HepG2 (cell line): ENCODE measurements at regions not wholly inside any gene's neighbourhood (a gene's known extent, or its start where the extent isn't known, plus 50 kb on each side); places are given as distances from the start of the nearest gene placed in this dataset.

Experiments used
- ATAC-seq: fragments of 200-7000 bp; cut with Tn5 transposase; 3 replicates; pipeline ENCODE4 v1.9.1; 2020; ENCODE audit warnings: mild to moderate bottlenecking, moderate library complexity
- BruUV-seq: library from RNA; stranded (reverse); fragments of 400-500 nt; replicated peaks from 2 replicates; lab custom pipeline; 2021; lab: Mats Ljungman, UMichigan
- CTCF ChIA-PET: fragments of 300-600 bp; formaldehyde crosslinking; extraction: SDS; loops from one replicate; lab custom pipeline; 2021; ENCODE audit warnings: low total read pairs, inconsistent platforms, low intra/inter-chr PET ratio; lab: Yijun Ruan, JAX
- POLR2A ChIA-PET: fragments of 350-600 bp; sonication (Branson Sonifier 250); formaldehyde crosslinking; loops from one replicate; lab custom pipeline; 2020; ENCODE audit warnings: antibody characterized with exemption, inconsistent platforms; lab: Yijun Ruan, JAX
- DNase-seq: peaks from one replicate; pipeline ENCODE4 v3.0.0-alpha.2; 2015; ENCODE audit warnings: low spot score
- FAIRE-seq: peaks from 3 replicates; lab custom pipeline; 2011; peaks lifted over from hg19 to GRCh38; lab: Jason Lieb, UNC
- H2AFZ ChIP-seq: one replicate; pipeline ENCODE4 v1.6.1; 2011; ENCODE audit warnings: low read length, inconsistent platforms
- H3K27ac ChIP-seq: fragments of 300-600 bp; 3 replicates; pipeline ENCODE4 v1.8.0; 2011; ENCODE audit warnings: mixed run types, mild to moderate bottlenecking, mixed read lengths, low read length, inconsistent platforms; ENCODE audit not compliant: insufficient read depth; ENCODE audit errors: extremely low read length
- H3K27me3 ChIP-seq, 2 experiments: fragments of 200-600 bp in 1 of 2; 2 replicates in 1 of 2; 3 replicates in 1 of 2; pipeline versions ENCODE4 v1.6.0 to v1.8.0; 2011; ENCODE audit warnings: low read length in 2 of 2, mild to moderate bottlenecking in 2 of 2, moderate library complexity in 2 of 2, inconsistent platforms in 1 of 2; ENCODE audit not compliant: insufficient read depth in 2 of 2, control insufficient read depth in 1 of 2
- H3K36me3 ChIP-seq, 2 experiments: fragments of 200-600 bp in 1 of 2; replicated peaks in 1 of 2; 2 replicates in 1 of 2; 3 replicates in 1 of 2; pipeline versions ENCODE4 v1.5.1 to v1.8.0; 2011; ENCODE audit warnings: low read length in 2 of 2, inconsistent platforms in 1 of 2; ENCODE audit not compliant: insufficient read depth in 2 of 2, control insufficient read depth in 1 of 2
- H3K4me1 ChIP-seq: 2 replicates; pipeline ENCODE4 v1.5.1; 2012; ENCODE audit warnings: low read length, inconsistent platforms; ENCODE audit not compliant: insufficient read depth
- H3K4me2 ChIP-seq: 2 replicates; pipeline ENCODE4 v1.6.0; 2011; ENCODE audit warnings: low read depth, low read length, inconsistent platforms
- H3K4me3 ChIP-seq, 3 experiments: fragments of 200-600 bp in 1 of 3; sonication (generic), shearing (Covaris generic) in 1 of 3; replicated peaks in 1 of 3; 2 replicates each; pipeline ENCODE4 v1.5.1; 2011 to 2016; ENCODE audit warnings: low read length in 3 of 3, inconsistent platforms in 2 of 3, low read depth in 2 of 3, mild to moderate bottlenecking in 2 of 3, control low read depth in 1 of 3, mixed read lengths in 1 of 3; ENCODE audit not compliant: insufficient read depth in 1 of 3
- H3K79me2 ChIP-seq: one replicate; pipeline ENCODE4 v1.6.1; 2011; ENCODE audit warnings: low read length, inconsistent platforms; ENCODE audit not compliant: insufficient read depth
- H3K9ac ChIP-seq: 2 replicates; pipeline ENCODE4 v1.6.0; 2011; ENCODE audit warnings: mild to moderate bottlenecking, low read depth, low read length, inconsistent platforms; ENCODE audit not compliant: insufficient read depth
- H3K9me3 ChIP-seq: 2 replicates; pipeline ENCODE4 v1.5.1; 2012; ENCODE audit warnings: mild to moderate bottlenecking, low read length
- H4K20me1 ChIP-seq: 2 replicates; pipeline ENCODE4 v1.6.0; 2011; ENCODE audit warnings: inconsistent platforms, mild to moderate bottlenecking, low read length, moderate library complexity; ENCODE audit not compliant: insufficient read depth
- FOXC1 ChIP-seq: sonication (generic); formaldehyde crosslinking; IDR thresholded peaks from 2 replicates; pipeline ENCODE4 v1.8.0; 2022; ENCODE audit warnings: mild to moderate bottlenecking, missing genetic modification reagents, borderline replicate concordance
- GABPA ChIP-seq, 2 experiments: IDR thresholded peaks; 2 replicates each; pipeline ENCODE4 v1.6.1; 2011 to 2016; ENCODE audit warnings: low read depth in 2 of 2, low read length in 1 of 2, missing biosample characterization in 1 of 2, missing genetic modification characterization in 1 of 2
- MXD1 ChIP-seq: sonication (generic); formaldehyde crosslinking; IDR thresholded peaks from 2 replicates; pipeline ENCODE4 v1.4.0; 2020; ENCODE audit warnings: mild to moderate bottlenecking, missing genetic modification reagents
- MZF1 ChIP-seq: sonication (generic); formaldehyde crosslinking; IDR thresholded peaks from 2 replicates; pipeline ENCODE4 v1.8.1; 2023; ENCODE audit warnings: mild to moderate bottlenecking, missing genetic modification reagents, borderline replicate concordance
- POLR2G ChIP-seq: fragments of 200-400 bp; formaldehyde crosslinking; IDR thresholded peaks from 2 replicates; pipeline ENCODE4 v1.6.1; 2018; ENCODE audit warnings: mild to moderate bottlenecking, low read depth, low read length, moderate library complexity
- ZKSCAN1 ChIP-seq: fragments of 150-350 bp; IDR thresholded peaks from 2 replicates; pipeline ENCODE4 v1.6.1; 2014; ENCODE audit warnings: low read length
- ZMAT3 ChIP-seq: sonication (generic); formaldehyde crosslinking; conservative IDR thresholded peaks from 2 replicates; pipeline ENCODE4 v1.7.0; 2021; ENCODE audit warnings: missing genetic modification reagents
- ZNF20 ChIP-seq: sonication (generic); formaldehyde crosslinking; IDR thresholded peaks from 2 replicates; pipeline ENCODE4 v1.4.0; 2020; ENCODE audit warnings: mild to moderate bottlenecking, moderate library complexity, missing genetic modification reagents
- ZNF674 ChIP-seq: sonication (generic); formaldehyde crosslinking; IDR thresholded peaks from 2 replicates; pipeline ENCODE4 v1.5.0; 2020; ENCODE audit warnings: low read depth, mild to moderate bottlenecking, missing genetic modification reagents
- ZNF777 ChIP-seq: sonication (generic); formaldehyde crosslinking; IDR thresholded peaks from 2 replicates; pipeline ENCODE4 v1.4.0; 2020; ENCODE audit warnings: missing genetic modification reagents
- ZSCAN20 ChIP-seq: sonication (generic); formaldehyde crosslinking; IDR thresholded peaks from 2 replicates; pipeline ENCODE4 v1.4.0; 2020; ENCODE audit warnings: missing genetic modification reagents, mild to moderate bottlenecking, borderline replicate concordance
- WGBS: methylation state at CpG from one replicate; pipeline ENCODE4 v1.1.6; 2017; ENCODE audit warnings: low lambda C conversion rate; 5-methylcytosine and 5-hydroxymethylcytosine counted together
- in situ Hi-C: cut with HindIII; loops from 2 replicates; pipeline ENCODE4 v1.10.0; 2017; ENCODE audit warnings: low pct_unique_long_range_greater_than_20kb; ENCODE audit not compliant: extremely low pct_ligation_motif_present
- intact Hi-C: fragments of 100-400 bp; cut with micrococcal nuclease; formaldehyde crosslinking; loops from one replicate; pipeline ENCODE4 v1.10.0; 2022; ENCODE audit not compliant: unreplicated experiment
- TF ChIP-seq, protein P1 (sequence below): sonication (generic); formaldehyde crosslinking; IDR thresholded peaks from 2 replicates; pipeline ENCODE4 v1.5.1; 2020; ENCODE audit warnings: missing genetic modification reagents, mild to moderate bottlenecking, borderline replicate concordance
- TF ChIP-seq, protein P2 (sequence below): sonication (generic); formaldehyde crosslinking; IDR thresholded peaks from 2 replicates; pipeline ENCODE4 v1.4.0; 2020; ENCODE audit warnings: missing genetic modification reagents, borderline replicate concordance
- TF ChIP-seq, protein P3 (sequence below): IDR thresholded peaks from 2 replicates; pipeline ENCODE4 v1.6.1; 2016; ENCODE audit warnings: low read depth

GRCh38 chr18:68462766-68463165, 252.1 kb downstream of the TMX3 start:
- 0% methylated on average over 1 of the region's 1 CpG for WGBS
- TF ChIP-seq MZF1 (CRISPR knock-in tag), result no peak
- no peak for TF ChIP-seq MXD1
- no peak for TF ChIP-seq POLR2G
- no peak for TF ChIP-seq ZSCAN20
- no peak for TF ChIP-seq FOXC1
- no peak for TF ChIP-seq ZKSCAN1
- TF ChIP-seq ZNF674 (CRISPR knock-in tag), result no peak
- no peak for TF ChIP-seq ZNF20
- TF ChIP-seq ZMAT3, result no peak
- TF ChIP-seq, protein P1, sequence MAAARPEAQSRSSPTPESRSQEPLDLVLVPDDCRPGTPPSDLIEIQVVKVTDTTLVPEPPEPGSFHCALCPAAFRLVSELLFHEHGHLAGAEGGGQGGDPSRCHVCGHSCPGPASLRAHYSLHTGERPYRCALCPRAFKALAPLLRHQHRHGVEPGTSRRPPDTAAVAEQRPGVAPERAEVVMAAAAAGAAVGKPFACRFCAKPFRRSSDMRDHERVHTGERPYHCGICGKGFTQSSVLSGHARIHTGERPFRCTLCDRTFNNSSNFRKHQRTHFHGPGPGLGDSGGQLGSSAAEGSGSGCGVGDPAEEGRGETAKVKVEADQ (CRISPR knock-in tag), result no peak
- no peak for TF ChIP-seq GABPA (IDR thresholded peaks at IDR 0.05; ENCODE audit: low read depth, low read length)
- no peak for TF ChIP-seq GABPA (CRISPR knock-in tag; IDR thresholded peaks at IDR 0.05; ENCODE audit: low read depth)
- TF ChIP-seq, protein P2, sequence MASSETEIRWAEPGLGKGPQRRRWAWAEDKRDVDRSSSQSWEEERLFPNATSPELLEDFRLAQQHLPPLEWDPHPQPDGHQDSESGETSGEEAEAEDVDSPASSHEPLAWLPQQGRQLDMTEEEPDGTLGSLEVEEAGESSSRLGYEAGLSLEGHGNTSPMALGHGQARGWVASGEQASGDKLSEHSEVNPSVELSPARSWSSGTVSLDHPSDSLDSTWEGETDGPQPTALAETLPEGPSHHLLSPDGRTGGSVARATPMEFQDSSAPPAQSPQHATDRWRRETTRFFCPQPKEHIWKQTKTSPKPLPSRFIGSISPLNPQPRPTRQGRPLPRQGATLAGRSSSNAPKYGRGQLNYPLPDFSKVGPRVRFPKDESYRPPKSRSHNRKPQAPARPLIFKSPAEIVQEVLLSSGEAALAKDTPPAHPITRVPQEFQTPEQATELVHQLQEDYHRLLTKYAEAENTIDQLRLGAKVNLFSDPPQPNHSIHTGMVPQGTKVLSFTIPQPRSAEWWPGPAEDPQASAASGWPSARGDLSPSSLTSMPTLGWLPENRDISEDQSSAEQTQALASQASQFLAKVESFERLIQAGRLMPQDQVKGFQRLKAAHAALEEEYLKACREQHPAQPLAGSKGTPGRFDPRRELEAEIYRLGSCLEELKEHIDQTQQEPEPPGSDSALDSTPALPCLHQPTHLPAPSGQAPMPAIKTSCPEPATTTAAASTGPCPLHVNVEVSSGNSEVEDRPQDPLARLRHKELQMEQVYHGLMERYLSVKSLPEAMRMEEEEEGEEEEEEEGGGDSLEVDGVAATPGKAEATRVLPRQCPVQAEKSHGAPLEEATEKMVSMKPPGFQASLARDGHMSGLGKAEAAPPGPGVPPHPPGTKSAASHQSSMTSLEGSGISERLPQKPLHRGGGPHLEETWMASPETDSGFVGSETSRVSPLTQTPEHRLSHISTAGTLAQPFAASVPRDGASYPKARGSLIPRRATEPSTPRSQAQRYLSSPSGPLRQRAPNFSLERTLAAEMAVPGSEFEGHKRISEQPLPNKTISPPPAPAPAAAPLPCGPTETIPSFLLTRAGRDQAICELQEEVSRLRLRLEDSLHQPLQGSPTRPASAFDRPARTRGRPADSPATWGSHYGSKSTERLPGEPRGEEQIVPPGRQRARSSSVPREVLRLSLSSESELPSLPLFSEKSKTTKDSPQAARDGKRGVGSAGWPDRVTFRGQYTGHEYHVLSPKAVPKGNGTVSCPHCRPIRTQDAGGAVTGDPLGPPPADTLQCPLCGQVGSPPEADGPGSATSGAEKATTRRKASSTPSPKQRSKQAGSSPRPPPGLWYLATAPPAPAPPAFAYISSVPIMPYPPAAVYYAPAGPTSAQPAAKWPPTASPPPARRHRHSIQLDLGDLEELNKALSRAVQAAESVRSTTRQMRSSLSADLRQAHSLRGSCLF (CRISPR knock-in tag), result no peak
- TF ChIP-seq, protein P3, sequence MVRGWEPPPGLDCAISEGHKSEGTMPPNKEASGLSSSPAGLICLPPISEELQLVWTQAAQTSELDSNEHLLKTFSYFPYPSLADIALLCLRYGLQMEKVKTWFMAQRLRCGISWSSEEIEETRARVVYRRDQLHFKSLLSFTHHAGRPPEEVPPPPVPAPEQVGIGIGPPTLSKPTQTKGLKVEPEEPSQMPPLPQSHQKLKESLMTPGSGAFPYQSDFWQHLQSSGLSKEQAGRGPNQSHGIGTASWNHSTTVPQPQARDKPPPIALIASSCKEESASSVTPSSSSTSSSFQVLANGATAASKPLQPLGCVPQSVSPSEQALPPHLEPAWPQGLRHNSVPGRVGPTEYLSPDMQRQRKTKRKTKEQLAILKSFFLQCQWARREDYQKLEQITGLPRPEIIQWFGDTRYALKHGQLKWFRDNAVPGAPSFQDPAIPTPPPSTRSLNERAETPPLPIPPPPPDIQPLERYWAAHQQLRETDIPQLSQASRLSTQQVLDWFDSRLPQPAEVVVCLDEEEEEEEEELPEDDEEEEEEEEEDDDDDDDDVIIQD (CRISPR knock-in tag), result no peak
- TF ChIP-seq ZNF777 (CRISPR knock-in tag), result no peak
- no peak overlapping the region for H2AFZ ChIP-seq
- no peaks in the 10 kb centered on the region for H3K79me2 ChIP-seq
- BruUV-seq, result no TSS peak
- no peak overlapping the region for H3K4me2 ChIP-seq
- H3K4me1 ChIP-seq, result no peaks in the 10 kb centered on the region
- no peak overlapping the region for H3K9ac ChIP-seq
- H3K9me3 ChIP-seq, result no peaks in the 10 kb centered on the region
- no peak for ATAC-seq
- in situ Hi-C loops (no loop called here), intact Hi-C loops (no loop called here)
- no peaks in the 10 kb centered on the region for H3K36me3 ChIP-seq
- no peak overlapping the region for H3K4me3 ChIP-seq
- no peak overlapping the region for H3K27ac ChIP-seq
- DNase-seq, result no peak
- no peaks in the 10 kb centered on the region for H4K20me1 ChIP-seq
- CTCF ChIA-PET, result no interaction called here
- POLR2A ChIA-PET, result no interaction called here
- H3K27me3 ChIP-seq, result no peaks in the 10 kb centered on the region
- no peak for FAIRE-seq
